PC-9 (cell line): ENCODE measurements at regions not wholly inside any gene's neighbourhood (a gene's known extent, or its start where the extent isn't known, plus 50 kb on each side); places are given as distances from the start of the nearest gene placed in this dataset.

Experiments
- BruUV-seq: library from RNA; stranded (reverse); fragments of 400-500 nt; replicated peaks from 2 replicates; lab custom pipeline; 2021; lab: Mats Ljungman, UMichigan
- CTCF ChIA-PET: fragments of 300-600 bp; sonication (Branson Sonifier 250); formaldehyde crosslinking; loops from one replicate; lab custom pipeline; 2022; ENCODE audit warnings: antibody characterized with exemption; lab: Charles Lee
- POLR2A ChIA-PET: fragments of 300-600 bp; sonication (Branson Sonifier 250); formaldehyde crosslinking; loops from one replicate; lab custom pipeline; 2022; ENCODE audit warnings: antibody characterized with exemption; ENCODE audit not compliant: unreplicated experiment; lab: Charles Lee
- DNase-seq, 2 experiments: peaks; one replicate each; pipeline versions ENCODE4 v3.0.0 to v3.0.0-alpha.2; 2015 to 2022; ENCODE audit warnings: mixed read lengths in 1 of 2
- H2AFZ ChIP-seq: fragments of 200-600 bp; sonication (generic); 2 replicates; pipeline ENCODE4 v1.8.1; 2017; ENCODE audit warnings: antibody characterized with exemption
- H3F3A ChIP-seq: fragments of 200-600 bp; sonication (generic); 2 replicates; pipeline ENCODE4 v1.8.1; 2017; ENCODE audit warnings: antibody characterized with exemption, mild to moderate bottlenecking, low read depth; ENCODE audit not compliant: insufficient read depth
- H3K27ac ChIP-seq: fragments of 200-600 bp; sonication (generic); 2 replicates; pipeline ENCODE4 v1.6.1; 2016; ENCODE audit warnings: mixed run types
- H3K27me3 ChIP-seq: fragments of 200-600 bp; sonication (generic); 2 replicates; pipeline ENCODE4 v1.6.1; 2016; ENCODE audit warnings: low read depth, mixed run types; ENCODE audit not compliant: insufficient read depth
- H3K36me3 ChIP-seq: fragments of 200-600 bp; sonication (generic); 2 replicates; pipeline ENCODE4 v1.6.1; 2016; ENCODE audit warnings: low read depth, mixed run types
- H3K4me1 ChIP-seq: fragments of 200-600 bp; sonication (generic); replicated peaks from 2 replicates; pipeline ENCODE4 v1.6.1; 2016; ENCODE audit warnings: mixed run types; ENCODE audit not compliant: insufficient read depth
- H3K4me2 ChIP-seq: fragments of 200-600 bp; sonication (generic); 2 replicates; pipeline ENCODE4 v1.6.1; 2017; ENCODE audit warnings: mixed run types
- H3K4me3 ChIP-seq: fragments of 200-600 bp; sonication (generic); 2 replicates; pipeline ENCODE4 v1.6.1; 2016; ENCODE audit warnings: mixed run types
- H3K79me2 ChIP-seq: fragments of 200-600 bp; sonication (generic); 2 replicates; pipeline ENCODE4 v1.6.1; 2017; ENCODE audit warnings: low read depth, mixed run types
- H3K9me2 ChIP-seq: fragments of 200-600 bp; sonication (generic); 2 replicates; pipeline ENCODE4 v1.8.1; 2017; ENCODE audit warnings: mild to moderate bottlenecking; ENCODE audit not compliant: insufficient read depth
- H3K9me3 ChIP-seq: fragments of 200-600 bp; sonication (generic); 2 replicates; pipeline ENCODE4 v1.8.1; 2016; ENCODE audit warnings: low read depth; ENCODE audit not compliant: insufficient read depth
- H4K20me1 ChIP-seq: fragments of 200-600 bp; sonication (generic); 2 replicates; pipeline ENCODE4 v1.8.1; 2017; ENCODE audit not compliant: insufficient read depth
- CTCF ChIP-seq: fragments of 200-600 bp; sonication (generic); conservative IDR thresholded peaks from 2 replicates; pipeline ENCODE4 v1.6.1; 2017; ENCODE audit warnings: mixed run types, antibody characterized with exemption, mild to moderate bottlenecking, moderate library complexity
- EZH2 ChIP-seq: fragments of 200-600 bp; sonication (generic); IDR thresholded peaks from 2 replicates; pipeline ENCODE4 v1.8.0; 2017; ENCODE audit warnings: antibody characterized with exemption, low read depth
- intact Hi-C: fragments of 100-400 bp; cut with micrococcal nuclease; formaldehyde crosslinking; loops from one replicate; pipeline ENCODE4 v1.10.0; 2022; ENCODE audit not compliant: unreplicated experiment

- ChIA-PET POLR2A (no interaction called here), CTCF (no interaction called here)
- no peak overlapping the region for H2AFZ ChIP-seq
- TF ChIP-seq EZH2, result no peak
- no peak for TF ChIP-seq CTCF
- no peak overlapping the region for H3K4me3 ChIP-seq
- H3K9me3 ChIP-seq, result no peaks in the 10 kb centered on the region
- H3F3A ChIP-seq, result no peaks in the 10 kb centered on the region
- no peaks in the 10 kb centered on the region for H3K27me3 ChIP-seq
- no peak overlapping the region for H3K27ac ChIP-seq
- H3K4me2 ChIP-seq, result no peak overlapping the region
- intact Hi-C loops, result no loop called here
- H4K20me1 ChIP-seq, result no peaks in the 10 kb centered on the region
- H3K9me2 ChIP-seq, result no peaks in the 10 kb centered on the region
- BruUV-seq, result no TSS peak
- H3K4me1 ChIP-seq, result no peaks in the 10 kb centered on the region
- no peak for DNase-seq
- no peaks in the 10 kb centered on the region for H3K36me3 ChIP-seq
- no peaks in the 10 kb centered on the region for H3K79me2 ChIP-seq
Measured at GRCh38 chr16:54403580-54403979, 117.0 kb upstream of the IRX3 start.

GRCh38 chr16:54402873-54403272, 116.3 kb upstream of the IRX3 start:
- no peak overlapping the region for H3K27ac ChIP-seq
- no TSS peak for BruUV-seq
- no peak overlapping the region for H3K4me3 ChIP-seq
- ChIA-PET CTCF (no interaction called here), POLR2A (no interaction called here)
- no peaks in the 10 kb centered on the region for H4K20me1 ChIP-seq
- no peak overlapping the region for H3K4me2 ChIP-seq
- no peaks in the 10 kb centered on the region for H3K4me1 ChIP-seq
- no peak for DNase-seq
- H3K9me2 ChIP-seq, result no peaks in the 10 kb centered on the region
- intact Hi-C loops, result no loop called here
- H3F3A ChIP-seq, result no peaks in the 10 kb centered on the region
- no peaks in the 10 kb centered on the region for H3K79me2 ChIP-seq
- H3K9me3 ChIP-seq, result no peaks in the 10 kb centered on the region
- no peaks in the 10 kb centered on the region for H3K36me3 ChIP-seq
- H3K27me3 ChIP-seq, result no peaks in the 10 kb centered on the region
- no peak overlapping the region for H2AFZ ChIP-seq
- TF ChIP-seq CTCF (no peak), EZH2 (no peak)

- CTCF ChIA-PET, result no interaction called here
- Histone ChIP-seq H2AFZ (no peak overlapping the region), H3K9me2 (no peaks in the 10 kb centered on the region), H3K9me3 (no peaks in the 10 kb centered on the region), H3F3A (no peaks in the 10 kb centered on the region), H4K20me1 (no peaks in the 10 kb centered on the region), H3K27ac (no peak overlapping the region), H3K27me3 (no peaks in the 10 kb centered on the region), H3K4me1 (no peaks in the 10 kb centered on the region), H3K36me3 (no peaks in the 10 kb centered on the region), H3K79me2 (no peaks in the 10 kb centered on the region), H3K4me3 (no peak overlapping the region), H3K4me2 (no peak overlapping the region)
- no peak for DNase-seq
- intact Hi-C loops, result no loop called here
- TF ChIP-seq EZH2 (no peak), CTCF (no peak)
- BruUV-seq, result no TSS peak
- POLR2A ChIA-PET, result no interaction called here
Measured at GRCh38 chr16:54402270-54402669, 115.7 kb upstream of the IRX3 start.
